ENCODE measurements at regions not wholly inside any gene's neighbourhood (a gene's known extent, or its start where the extent isn't known, plus 50 kb on each side); places are given as distances from the start of the nearest gene placed in this dataset.

DNA sequence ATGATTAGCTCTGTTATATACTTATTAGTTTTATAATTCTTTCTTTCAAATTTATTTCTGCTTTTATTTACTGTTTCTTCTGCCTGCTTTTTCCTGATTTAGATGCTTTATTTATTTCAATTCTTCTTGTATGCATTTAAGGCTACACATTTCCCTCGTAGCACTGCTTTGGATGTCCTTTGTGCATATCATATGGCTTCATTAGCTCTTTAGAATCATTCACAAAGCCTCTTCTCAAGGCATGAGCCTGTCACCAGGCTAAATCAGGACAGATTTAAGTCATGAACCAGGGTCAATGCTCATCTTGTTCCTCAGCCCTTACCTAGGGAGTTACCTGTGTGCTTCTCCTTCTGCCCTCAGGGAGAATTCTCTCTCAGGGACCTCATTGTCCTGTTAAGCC lies 56.3 kb downstream of the BAMBI start:
- TF ChIP-seq CTCF (conservative IDR thresholded peaks at IDR 0.05; ENCODE audit: low read length) (no peak), EZH2phosphoT487 (IDR thresholded peaks at IDR 0.05; ENCODE audit: borderline replicate concordance) (no peak)

All from Loucy (cell line).